ENCODE measurements at regions not wholly inside any gene's neighbourhood (a gene's known extent, or its start where the extent isn't known, plus 50 kb on each side); places are given as distances from the start of the nearest gene placed in this dataset.

- TF ChIP-seq KDM1A (IDR thresholded peaks at IDR 0.05; ENCODE audit: borderline replicate concordance) = no peak
- TF ChIP-seq ZBTB33 (IDR thresholded peaks at IDR 0.05) = no peak
- TF ChIP-seq CTCF (IDR thresholded peaks at IDR 0.05 in 2 of 3, conservative IDR thresholded peaks at IDR 0.05 in 1 of 3; ENCODE audit: control insufficient read depth in 2 of 3, extremely low read depth in 1 of 3, insufficient read depth in 1 of 3, low read depth in 3 of 3, low read length in 3 of 3) = no peak
- no peak for TF ChIP-seq ZZZ3 (IDR thresholded peaks at IDR 0.05; ENCODE audit: control insufficient read depth, insufficient read length, low read depth)
- no peak for TF ChIP-seq POLR2A (IDR thresholded peaks at IDR 0.05; ENCODE audit: low read depth, low read length)
- no peak for TF ChIP-seq EZH2 (IDR thresholded peaks at IDR 0.05; ENCODE audit: borderline replicate concordance, control insufficient read depth, low read depth, low read length)
- TF ChIP-seq FOS (IDR thresholded peaks at IDR 0.05; ENCODE audit: borderline replicate concordance, extremely low read depth, insufficient read length) = no peak
- no peak for TF ChIP-seq EED (IDR thresholded peaks at IDR 0.05; ENCODE audit: low read depth)
- no peak for TF ChIP-seq MXI1 (IDR thresholded peaks at IDR 0.05; ENCODE audit: low read depth, low read length)
- no peak for TF ChIP-seq ATF3 (IDR thresholded peaks at IDR 0.05; ENCODE audit: borderline replicate concordance, extremely low read depth, low read depth, low read length)
Observed at GRCh38 chr18:22536558-22536957, 118.8 kb upstream of the CTAGE1 start.

Data from GM12878 (cell line).